PC-9 (cell line): ENCODE measurements at regions not wholly inside any gene's neighbourhood (a gene's known extent, or its start where the extent isn't known, plus 50 kb on each side); places are given as distances from the start of the nearest gene placed in this dataset.

Source experiments
- EZH2 ChIP-seq: fragments of 200-600 bp; sonication (generic); IDR thresholded peaks from 2 replicates; pipeline ENCODE4 v1.8.0; 2017; ENCODE audit warnings: antibody characterized with exemption, low read depth
- TF ChIP-seq, protein P1 (sequence below): fragments of 200-600 bp; sonication (generic); conservative IDR thresholded peaks from 2 replicates; pipeline ENCODE4 v1.6.1; 2017; ENCODE audit warnings: mixed run types, antibody characterized with exemption, mild to moderate bottlenecking, moderate library complexity

GRCh38 chr17:55925440-55925839 is 174.6 kb downstream of the PCTP start:
- TF ChIP-seq, protein P1, sequence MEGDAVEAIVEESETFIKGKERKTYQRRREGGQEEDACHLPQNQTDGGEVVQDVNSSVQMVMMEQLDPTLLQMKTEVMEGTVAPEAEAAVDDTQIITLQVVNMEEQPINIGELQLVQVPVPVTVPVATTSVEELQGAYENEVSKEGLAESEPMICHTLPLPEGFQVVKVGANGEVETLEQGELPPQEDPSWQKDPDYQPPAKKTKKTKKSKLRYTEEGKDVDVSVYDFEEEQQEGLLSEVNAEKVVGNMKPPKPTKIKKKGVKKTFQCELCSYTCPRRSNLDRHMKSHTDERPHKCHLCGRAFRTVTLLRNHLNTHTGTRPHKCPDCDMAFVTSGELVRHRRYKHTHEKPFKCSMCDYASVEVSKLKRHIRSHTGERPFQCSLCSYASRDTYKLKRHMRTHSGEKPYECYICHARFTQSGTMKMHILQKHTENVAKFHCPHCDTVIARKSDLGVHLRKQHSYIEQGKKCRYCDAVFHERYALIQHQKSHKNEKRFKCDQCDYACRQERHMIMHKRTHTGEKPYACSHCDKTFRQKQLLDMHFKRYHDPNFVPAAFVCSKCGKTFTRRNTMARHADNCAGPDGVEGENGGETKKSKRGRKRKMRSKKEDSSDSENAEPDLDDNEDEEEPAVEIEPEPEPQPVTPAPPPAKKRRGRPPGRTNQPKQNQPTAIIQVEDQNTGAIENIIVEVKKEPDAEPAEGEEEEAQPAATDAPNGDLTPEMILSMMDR: no peak
- TF ChIP-seq EZH2: no peak
